Endothelial cell (in vitro differentiated cells): ENCODE measurements at regions not wholly inside any gene's neighbourhood (a gene's known extent, or its start where the extent isn't known, plus 50 kb on each side); places are given as distances from the start of the nearest gene placed in this dataset.

Experiments used
- DNase-seq: peaks from one replicate; pipeline ENCODE4 v3.0.0; 2021; ENCODE audit warnings: low spot score
- H3K27ac Mint-ChIP-seq: one replicate; pipeline ENCODE4 v1.8.0; 2021; ENCODE audit warnings: mixed read lengths, inconsistent platforms; ENCODE audit not compliant: unreplicated experiment
- H3K27me3 Mint-ChIP-seq: one replicate; pipeline ENCODE4 v1.8.0; 2021; ENCODE audit warnings: mild to moderate bottlenecking, moderate library complexity, mixed read lengths, inconsistent platforms; ENCODE audit not compliant: unreplicated experiment
- H3K36me3 Mint-ChIP-seq: one replicate; pipeline ENCODE4 v1.8.0; 2021; ENCODE audit warnings: mild to moderate bottlenecking, low read depth, mixed read lengths, inconsistent platforms; ENCODE audit not compliant: unreplicated experiment
- H3K4me1 Mint-ChIP-seq: one replicate; pipeline ENCODE4 v1.8.0; 2021; ENCODE audit warnings: mild to moderate bottlenecking, mixed read lengths, inconsistent platforms; ENCODE audit not compliant: unreplicated experiment
- H3K4me3 Mint-ChIP-seq: one replicate; pipeline ENCODE4 v1.8.0; 2021; ENCODE audit warnings: mild to moderate bottlenecking, mixed read lengths, inconsistent platforms; ENCODE audit not compliant: unreplicated experiment
- H3K9me3 Mint-ChIP-seq: one replicate; pipeline ENCODE4 v1.8.0; 2021; ENCODE audit warnings: mixed read lengths, inconsistent platforms; ENCODE audit not compliant: unreplicated experiment
- TF ChIP-seq, protein P1 (sequence below): fragments of 200-600 bp; sonication (generic); IDR thresholded peaks from one replicate; pipeline ENCODE4 v1.5.0; 2021; ENCODE audit warnings: antibody characterized with exemption; ENCODE audit not compliant: unreplicated experiment

DNA sequence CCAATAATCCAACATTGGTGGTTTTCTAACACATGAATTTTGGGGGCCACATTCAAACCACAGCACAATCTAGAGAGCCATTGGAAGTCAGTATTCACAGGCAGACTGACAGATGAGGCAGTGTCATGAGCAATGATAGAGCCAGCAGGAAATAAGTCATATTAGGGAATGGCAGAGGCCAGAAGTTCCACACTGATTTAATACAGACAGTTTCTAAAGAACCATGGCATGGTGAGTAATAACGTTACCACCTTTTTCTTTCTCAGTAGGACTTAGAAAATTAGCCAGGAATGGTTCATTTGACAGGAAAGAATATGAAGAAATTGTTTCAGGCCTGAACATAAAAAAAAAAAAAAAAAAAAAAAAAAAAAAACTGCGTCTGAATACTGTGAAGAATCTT, 210.3 kb downstream of the GPAM start:
- TF ChIP-seq, protein P1, sequence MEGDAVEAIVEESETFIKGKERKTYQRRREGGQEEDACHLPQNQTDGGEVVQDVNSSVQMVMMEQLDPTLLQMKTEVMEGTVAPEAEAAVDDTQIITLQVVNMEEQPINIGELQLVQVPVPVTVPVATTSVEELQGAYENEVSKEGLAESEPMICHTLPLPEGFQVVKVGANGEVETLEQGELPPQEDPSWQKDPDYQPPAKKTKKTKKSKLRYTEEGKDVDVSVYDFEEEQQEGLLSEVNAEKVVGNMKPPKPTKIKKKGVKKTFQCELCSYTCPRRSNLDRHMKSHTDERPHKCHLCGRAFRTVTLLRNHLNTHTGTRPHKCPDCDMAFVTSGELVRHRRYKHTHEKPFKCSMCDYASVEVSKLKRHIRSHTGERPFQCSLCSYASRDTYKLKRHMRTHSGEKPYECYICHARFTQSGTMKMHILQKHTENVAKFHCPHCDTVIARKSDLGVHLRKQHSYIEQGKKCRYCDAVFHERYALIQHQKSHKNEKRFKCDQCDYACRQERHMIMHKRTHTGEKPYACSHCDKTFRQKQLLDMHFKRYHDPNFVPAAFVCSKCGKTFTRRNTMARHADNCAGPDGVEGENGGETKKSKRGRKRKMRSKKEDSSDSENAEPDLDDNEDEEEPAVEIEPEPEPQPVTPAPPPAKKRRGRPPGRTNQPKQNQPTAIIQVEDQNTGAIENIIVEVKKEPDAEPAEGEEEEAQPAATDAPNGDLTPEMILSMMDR: no peak
- Mint-ChIP-seq H3K36me3 (no peaks in the 10 kb centered on the region), H3K4me1 (no peaks in the 10 kb centered on the region), H3K9me3 (no peaks in the 10 kb centered on the region), H3K27me3 (no peaks in the 10 kb centered on the region), H3K27ac (no peak overlapping the region), H3K4me3 (no peak overlapping the region)
- no peak for DNase-seq

DNA sequence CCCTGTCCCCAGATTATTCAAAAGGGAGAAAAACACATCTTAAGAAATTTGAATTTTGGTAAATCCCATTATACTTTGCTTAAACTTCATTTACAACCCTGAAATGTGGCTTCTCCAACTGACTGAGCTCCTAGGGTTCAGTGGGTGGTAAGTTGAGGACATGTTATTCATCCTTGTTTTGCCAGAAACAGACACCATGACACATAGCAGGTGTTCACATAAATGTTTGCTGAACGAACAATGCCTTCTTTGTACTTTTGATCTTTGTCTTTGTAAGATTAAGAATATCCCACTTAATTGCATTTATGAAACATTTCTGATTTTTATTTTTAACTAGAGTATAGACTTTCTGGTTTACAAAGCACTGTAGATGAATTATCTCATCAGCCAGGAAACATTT, 209.7 kb downstream of the GPAM start:
- no peak overlapping the region for H3K4me3 Mint-ChIP-seq
- H3K27ac Mint-ChIP-seq: no peak overlapping the region
- no peaks in the 10 kb centered on the region for H3K9me3 Mint-ChIP-seq
- DNase-seq: no peak
- no peaks in the 10 kb centered on the region for H3K27me3 Mint-ChIP-seq
- no peaks in the 10 kb centered on the region for H3K36me3 Mint-ChIP-seq
- no peaks in the 10 kb centered on the region for H3K4me1 Mint-ChIP-seq
- TF ChIP-seq, protein P1: no peak

DNA sequence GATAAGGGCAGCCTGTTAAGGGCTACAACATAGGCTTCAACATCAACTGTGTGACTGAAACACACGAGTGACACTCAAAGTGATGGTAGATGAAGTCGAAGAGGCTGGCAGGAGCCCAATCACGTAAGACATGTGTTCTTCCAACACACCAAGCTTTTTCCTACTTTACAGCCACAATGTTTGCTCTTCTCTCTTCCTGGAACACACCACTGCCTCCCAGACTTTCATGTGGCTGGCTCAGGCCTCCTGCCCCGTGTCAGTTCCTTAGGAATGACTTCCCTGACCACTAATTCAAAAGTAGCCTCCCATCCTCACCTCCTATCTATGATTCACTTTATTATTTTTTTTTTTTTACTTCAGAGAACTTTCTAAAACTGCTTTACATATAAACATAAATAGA, 209.2 kb downstream of the GPAM start:
- TF ChIP-seq, protein P1: no peak
- Mint-ChIP-seq H3K9me3 (no peaks in the 10 kb centered on the region), H3K36me3 (no peaks in the 10 kb centered on the region), H3K4me1 (no peaks in the 10 kb centered on the region), H3K27me3 (no peaks in the 10 kb centered on the region), H3K4me3 (no peak overlapping the region), H3K27ac (no peak overlapping the region)
- no peak for DNase-seq

DNA sequence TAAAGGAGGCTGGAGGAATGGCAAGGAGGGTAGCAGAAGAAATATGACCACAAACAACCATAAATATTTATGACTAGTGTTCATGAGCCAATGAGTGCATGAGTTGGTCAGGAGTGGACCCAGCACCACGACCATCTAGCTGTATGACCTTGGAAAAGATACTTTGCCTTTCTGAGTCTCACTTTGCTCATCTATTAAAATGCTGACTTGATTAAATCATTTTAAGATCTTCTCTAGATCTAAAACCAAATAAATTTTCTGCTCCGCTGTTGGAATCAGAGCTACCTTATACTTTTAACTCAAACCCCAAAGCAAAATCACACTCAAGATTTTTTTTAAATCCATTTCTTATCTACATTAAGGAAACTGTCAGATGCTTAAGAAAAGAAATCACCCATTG, 207.0 kb downstream of the GPAM start:
- Mint-ChIP-seq H3K27ac (no peak overlapping the region), H3K27me3 (no peaks in the 10 kb centered on the region), H3K4me1 (no peaks in the 10 kb centered on the region), H3K9me3 (no peaks in the 10 kb centered on the region), H3K36me3 (no peaks in the 10 kb centered on the region), H3K4me3 (no peak overlapping the region)
- no peak for DNase-seq
- TF ChIP-seq, protein P1: no peak

DNA sequence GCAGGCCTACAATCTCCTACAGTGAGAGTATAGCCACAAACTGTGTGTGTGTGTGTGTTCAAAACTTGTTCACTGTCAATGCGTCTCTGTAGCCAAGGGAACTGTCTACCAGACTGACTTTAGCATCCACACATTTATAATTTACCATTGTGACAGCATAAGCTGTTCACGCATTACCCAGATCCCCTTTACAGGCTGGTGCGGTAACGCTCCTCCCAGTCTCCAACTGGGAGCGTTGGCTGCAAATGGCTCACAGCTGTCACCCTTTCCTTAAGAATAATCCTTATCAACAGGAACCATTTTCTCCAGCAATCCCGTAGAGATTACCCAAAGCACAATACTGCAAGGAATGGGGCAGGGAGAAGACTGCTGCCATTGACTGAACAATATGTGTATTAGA, 199.5 kb downstream of the GPAM start:
- no peak for DNase-seq
- H3K4me1 Mint-ChIP-seq: no peaks in the 10 kb centered on the region
- no peak overlapping the region for H3K27ac Mint-ChIP-seq
- no peaks in the 10 kb centered on the region for H3K36me3 Mint-ChIP-seq
- no peak overlapping the region for H3K4me3 Mint-ChIP-seq
- no peaks in the 10 kb centered on the region for H3K27me3 Mint-ChIP-seq
- H3K9me3 Mint-ChIP-seq: no peaks in the 10 kb centered on the region
- TF ChIP-seq, protein P1: no peak
